NCI-H446 treated with DMSO at 0.1 percent for 48 hours (cell line): ENCODE measurements at regions not wholly inside any gene's neighbourhood (a gene's known extent, or its start where the extent isn't known, plus 50 kb on each side); places are given as distances from the start of the nearest gene placed in this dataset.
"Not testable (repeated sequence)": the region's sequence is repeated elsewhere in the genome, so short reads cannot be mapped to it uniquely, and the experiment has no call there.

Experiments
- DNase-seq: peaks from one replicate; lab custom pipeline; 2025; lab: John Stamatoyannopoulos, UW

GRCh38 chr2:39872748-39873147 is 93.7 kb upstream of the THUMPD2 start:
- DNase-seq = no peak

DNA sequence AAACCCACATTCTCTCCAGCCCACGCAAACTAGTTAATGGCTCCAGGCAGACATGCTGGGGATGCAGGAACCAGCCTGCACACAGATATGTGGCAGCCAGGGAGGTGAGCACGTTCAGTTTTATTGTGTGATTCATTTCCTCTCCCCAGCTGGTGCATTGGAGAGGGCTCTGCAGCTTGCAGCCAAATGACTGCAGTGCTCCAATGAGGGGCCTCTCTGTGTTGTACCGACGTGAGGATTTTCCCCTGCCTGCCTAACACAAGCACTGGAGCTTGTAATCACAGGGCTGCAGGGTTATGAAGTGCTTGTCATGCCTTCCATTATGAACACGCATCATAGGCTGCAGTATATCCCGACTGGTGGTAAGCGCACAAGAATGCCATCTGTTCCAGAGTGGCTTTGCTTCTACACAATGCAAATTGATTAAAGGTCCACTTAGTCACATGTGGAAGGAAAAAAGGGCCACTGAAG is 92.3 kb upstream of the THUMPD2 start:
- DNase-seq = peak; percentile 80

DNA sequence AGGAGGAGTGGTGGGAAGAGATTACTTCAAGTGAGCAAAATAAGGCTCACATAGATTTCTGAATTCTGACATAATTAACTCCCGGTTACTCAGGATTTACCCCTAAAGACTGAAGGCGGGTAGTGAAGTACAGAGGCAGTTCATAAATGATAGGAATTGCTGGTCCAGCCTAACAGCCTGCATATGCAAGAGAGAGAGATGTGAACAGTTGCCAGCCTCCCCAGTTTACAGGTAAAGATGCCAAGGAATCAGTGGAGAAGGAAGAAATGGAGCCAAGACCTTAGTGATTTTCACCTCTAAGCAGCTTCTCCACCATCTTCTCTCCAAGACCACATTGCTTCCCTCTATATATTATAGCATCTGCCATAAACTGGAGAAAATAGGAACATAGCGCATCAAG is 91.8 kb upstream of the THUMPD2 start:
- DNase-seq = no peak

DNA sequence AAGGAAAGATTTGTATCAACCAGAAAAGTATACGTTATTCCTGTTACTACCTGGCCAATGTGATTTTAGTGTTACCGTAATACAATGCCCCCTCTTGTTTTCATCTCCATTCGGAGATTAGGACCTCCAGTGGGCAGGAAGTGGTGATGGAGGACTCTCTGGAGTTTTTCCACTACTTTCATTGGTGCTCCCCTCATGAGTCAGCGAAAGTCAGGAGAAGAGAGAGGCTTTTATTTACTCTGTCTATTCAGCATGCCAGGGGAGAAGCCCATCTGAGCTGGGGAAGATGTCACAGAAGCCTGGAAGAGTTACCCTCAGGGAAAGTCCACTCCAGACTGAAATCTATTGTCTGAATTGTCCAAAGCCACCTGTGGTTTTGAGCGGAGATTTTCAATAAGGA is 88.2 kb upstream of the THUMPD2 start:
- DNase-seq = no peak

DNA sequence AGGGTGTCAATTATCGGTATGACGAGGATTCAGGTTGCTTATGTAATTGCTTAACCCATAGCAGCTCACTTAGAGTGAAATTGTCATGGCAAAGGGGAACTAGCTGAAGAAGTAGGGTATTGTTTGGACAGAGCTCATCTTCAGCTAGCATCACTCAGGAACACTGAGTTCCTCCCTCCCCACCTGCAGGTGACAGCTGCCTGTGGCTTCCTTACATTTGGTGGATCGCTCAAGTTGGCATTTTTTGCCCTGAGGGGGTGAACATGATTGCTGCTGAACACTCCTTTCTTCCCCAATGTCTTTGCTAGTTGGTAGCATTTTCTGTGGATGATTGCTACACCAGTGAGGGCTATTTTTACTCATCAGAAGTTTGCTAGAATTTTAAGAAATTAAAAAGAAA is 86.7 kb upstream of the THUMPD2 start:
- DNase-seq = no peak

DNA sequence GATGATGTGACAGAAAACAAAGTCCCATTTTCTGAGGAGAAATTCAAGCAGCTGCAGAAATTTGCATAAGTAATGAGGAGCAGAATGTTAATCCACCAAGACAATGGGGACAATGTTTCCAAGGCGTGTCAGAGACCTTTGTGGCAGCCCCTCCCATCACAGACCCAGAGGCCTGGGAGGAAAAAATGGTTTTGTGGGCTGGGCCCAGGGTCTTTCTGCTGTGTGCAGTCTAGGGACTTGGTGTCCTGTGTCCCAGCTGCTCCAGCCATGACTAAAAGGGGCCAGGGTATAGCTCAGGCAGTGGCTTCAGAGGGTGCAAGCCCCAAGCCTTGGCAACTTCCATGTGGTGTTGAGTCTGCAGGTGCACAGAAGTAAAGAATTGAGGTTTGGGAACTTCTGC is 84.6 kb upstream of the THUMPD2 start:
- DNase-seq = not testable (repeated sequence)

DNA sequence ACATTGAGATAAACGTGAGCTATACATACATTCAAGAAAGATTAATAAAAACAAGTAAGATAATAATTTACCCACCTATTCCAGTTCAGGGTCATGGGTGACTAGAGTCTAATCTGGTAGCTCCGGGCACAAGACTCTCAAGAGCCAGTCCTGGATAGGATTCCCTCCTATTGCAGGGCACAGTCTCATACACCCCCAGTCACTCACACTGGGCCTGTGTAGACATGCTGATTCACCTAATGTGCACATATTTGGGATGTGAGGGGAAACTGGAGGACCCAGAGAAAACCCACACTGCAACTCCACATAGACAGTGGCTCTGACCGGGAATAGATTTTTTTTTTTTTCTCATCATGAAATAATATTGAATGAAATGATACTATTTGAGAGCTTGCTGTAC is 81.5 kb upstream of the THUMPD2 start:
- no peak for DNase-seq

- DNase-seq = no peak
These were observed 79.6 kb upstream of the THUMPD2 start for GRCh38 chr2:39858677-39859076.

DNA sequence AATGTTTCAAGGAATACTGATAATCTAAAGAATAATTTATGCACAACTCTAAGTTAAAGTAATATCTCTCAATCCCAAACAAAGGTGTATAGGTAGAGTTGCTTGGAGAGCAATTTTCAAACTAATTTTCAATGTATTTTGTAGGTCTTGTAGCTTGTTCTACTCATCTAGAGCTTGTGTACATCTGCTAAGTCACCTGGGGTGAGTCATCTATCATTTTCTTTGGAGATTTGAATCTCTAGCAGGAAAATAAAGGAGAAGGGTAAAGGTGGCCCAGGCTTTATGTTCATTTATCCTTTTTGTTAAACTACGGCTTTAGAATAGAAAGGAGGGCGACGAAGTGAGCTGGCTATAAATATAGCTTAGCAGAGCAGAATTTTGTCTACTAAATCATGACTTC is 76.8 kb upstream of the THUMPD2 start:
- no peak for DNase-seq

- no peak for DNase-seq
These were observed 75.7 kb upstream of the THUMPD2 start for GRCh38 chr2:39854771-39855170.

DNA sequence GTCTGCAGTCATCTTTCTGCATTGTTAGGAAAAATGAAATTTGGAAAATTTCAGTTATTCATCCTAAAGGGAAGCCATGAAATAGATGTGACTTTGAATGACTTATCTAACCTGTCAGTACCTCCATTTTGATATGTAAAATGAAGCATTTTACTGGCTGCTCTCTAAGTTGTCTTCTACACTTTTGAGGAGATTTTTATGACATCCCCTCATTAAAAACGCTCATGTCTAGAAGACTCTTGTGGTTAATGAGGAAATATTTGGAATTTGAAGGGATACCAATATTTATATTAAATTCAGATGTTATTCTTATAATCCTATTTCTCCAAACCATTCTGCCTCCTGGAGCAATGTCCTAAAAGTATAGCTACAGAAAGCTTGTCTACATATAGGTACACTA is 73.8 kb upstream of the THUMPD2 start:
- DNase-seq = no peak

DNA sequence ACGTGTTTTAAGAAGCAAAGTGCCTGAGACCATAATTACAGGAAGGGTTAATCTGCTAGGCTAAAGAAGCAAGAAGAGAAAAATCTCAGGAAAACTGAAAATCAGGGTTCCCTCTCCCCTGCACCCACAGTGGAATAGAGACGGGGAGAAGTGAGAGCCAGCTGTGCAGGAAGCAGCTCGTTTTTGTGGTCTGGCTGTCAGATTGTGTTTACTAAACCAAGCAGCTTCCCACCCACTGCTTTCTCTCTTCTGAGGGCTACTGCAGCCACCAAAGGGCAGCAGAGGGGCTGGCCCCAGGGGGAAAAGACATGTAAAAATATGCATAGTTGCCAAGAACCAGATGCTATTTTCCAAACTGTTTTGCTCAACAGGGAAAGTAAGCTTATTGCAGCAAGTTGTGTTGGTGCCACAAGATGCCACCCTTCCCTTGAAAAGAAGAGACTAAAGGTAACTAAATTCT is 72.6 kb upstream of the THUMPD2 start:
- DNase-seq = no peak

GRCh38 chr2:39851251-39851650 is 72.2 kb upstream of the THUMPD2 start:
- no peak for DNase-seq

DNA sequence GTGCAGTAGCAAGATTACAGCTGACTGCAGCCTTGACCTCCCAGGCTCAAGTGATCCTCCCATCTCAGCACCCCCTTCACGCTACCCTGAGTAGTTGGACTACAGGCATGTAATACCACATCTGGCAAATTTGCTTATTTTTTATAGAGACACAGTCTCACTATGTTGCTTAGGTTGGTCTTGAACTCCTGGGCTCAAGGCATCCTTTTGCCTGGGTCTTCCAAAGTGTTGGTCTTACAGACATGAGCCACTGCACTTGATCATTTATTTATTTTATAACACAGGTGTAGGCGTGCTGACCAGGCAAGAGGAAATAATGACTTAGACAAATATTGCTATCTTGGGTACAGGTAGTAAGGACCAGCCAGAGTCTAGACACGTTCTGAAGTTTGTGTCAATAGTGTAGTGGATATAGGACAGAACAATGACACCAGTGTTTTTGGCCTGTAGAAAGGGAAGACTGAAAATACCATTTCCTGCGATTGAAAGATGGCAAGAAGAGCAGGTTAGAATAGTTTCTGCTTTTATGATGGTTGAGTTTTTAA is 71.0 kb upstream of the THUMPD2 start:
- DNase-seq = no peak

DNA sequence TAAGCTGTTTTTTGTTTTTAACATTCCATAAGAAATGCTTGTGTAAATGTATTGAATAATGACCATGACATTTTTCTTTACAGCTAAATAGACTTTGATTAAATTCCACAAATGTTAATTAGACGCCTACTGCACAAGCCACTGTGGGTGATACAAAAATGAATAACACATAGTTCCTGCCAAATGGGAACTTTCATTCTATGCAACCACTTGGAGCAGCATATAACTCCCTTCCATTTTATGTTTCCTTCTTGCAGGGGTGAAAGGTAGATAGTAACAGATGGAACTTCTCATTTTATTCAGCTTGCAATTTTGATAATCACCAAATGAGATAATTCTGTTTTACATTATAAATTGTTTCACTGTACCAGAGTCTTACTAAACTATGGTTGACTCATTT is 70.0 kb upstream of the THUMPD2 start:
- DNase-seq = no peak

DNA sequence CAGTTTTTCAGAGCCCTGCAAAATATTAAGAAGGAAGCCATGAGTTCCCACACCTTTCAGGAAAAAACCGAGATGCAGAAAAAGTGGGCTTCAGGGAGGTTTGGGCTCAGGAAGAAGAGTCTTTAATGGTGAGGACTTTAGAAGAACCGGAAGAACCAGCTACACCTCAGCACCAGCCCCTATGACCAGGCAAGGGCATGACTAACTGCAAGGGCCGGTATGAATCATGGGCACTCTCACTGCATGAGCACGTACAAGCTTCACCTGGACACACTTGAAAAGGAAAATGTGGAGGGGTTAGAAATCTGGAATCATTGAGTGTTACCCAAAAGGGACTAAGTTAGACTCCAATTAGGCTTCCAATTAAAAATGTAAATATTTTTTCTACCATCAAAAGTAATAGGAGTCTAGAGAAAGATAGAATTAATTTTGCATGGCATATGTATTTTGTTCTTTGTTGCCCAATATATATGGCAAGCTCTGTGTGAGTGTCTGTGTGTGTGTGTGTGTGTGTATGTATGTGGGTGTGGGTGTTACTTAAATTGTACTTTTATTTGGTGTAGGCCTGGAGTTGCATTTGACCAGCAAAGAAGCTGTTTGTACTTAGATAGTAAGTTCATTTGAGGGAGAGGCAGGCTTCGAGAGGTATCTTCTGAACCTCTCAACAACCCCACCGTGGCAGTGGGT is 66.5 kb upstream of the THUMPD2 start:
- DNase-seq = no peak

GRCh38 chr2:39839261-39839848 is 60.3 kb upstream of the THUMPD2 start:
- DNase-seq = no peak

DNA sequence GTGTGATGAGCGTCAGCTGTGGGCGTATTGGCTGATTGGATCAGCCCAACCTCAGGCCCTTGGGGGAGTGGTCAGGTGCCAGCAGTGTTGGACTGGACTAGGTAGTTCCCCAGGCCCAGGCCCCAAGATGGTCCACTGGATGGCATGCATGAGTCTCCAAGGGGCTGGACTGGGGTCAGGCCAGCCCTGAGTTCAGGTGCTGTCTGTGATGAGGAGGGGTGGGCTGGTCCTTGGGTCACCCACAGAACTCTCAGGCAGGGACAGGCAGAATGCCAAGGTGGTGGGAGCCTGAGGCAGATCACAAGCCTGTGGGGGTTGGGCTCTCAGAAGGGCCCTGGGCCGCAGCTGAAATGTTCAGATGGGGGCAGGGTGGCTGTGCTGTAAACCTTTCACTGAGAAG is 59.5 kb upstream of the THUMPD2 start:
- DNase-seq = no peak

DNA sequence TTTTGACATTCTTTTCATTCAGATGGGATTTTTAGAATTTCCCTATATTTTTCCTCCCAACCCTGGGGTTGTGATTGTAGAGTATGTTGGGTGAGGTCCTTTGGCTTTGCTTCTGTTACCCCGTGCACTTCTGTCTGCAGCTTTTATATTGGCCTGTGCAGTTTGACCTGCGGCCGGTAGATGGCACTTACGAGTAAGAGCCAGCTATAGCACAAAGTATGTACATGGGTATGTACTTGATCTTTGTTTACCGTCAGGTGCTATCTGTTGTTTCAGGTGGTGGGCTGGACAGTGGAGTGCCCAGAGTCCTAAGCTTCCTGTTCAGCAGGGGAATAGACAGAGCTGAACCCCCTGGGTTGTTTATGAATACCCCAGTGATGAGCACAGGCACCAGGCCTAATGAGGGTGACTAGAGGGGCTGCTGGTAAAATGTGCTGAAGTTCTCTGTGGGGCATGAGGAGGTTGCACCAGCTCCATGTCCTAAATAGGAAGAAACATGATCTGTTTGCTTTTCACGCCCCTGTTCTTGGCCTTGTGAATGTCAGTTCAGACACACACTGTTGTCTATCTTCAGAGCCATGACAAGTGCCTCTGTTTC is 58.9 kb upstream of the THUMPD2 start:
- DNase-seq = no peak

GRCh38 chr2:39836638-39837037 is 57.6 kb upstream of the THUMPD2 start:
- no peak for DNase-seq

- DNase-seq = no peak
These were observed 55.4 kb upstream of the THUMPD2 start for GRCh38 chr2:39834426-39834825.

GRCh38 chr2:39830610-39831009 is 51.6 kb upstream of the THUMPD2 start:
- DNase-seq = not testable (repeated sequence)
